HG03354 (cell line): ENCODE measurements at regions not wholly inside any gene's neighbourhood (a gene's known extent, or its start where the extent isn't known, plus 50 kb on each side); places are given as distances from the start of the nearest gene placed in this dataset.

Experiments used
- ATAC-seq: cut with Tn5 transposase; IDR thresholded peaks from one replicate; pipeline ENCODE4 v1.9.1; 2021; ENCODE audit warnings: mild to moderate bottlenecking; ENCODE audit not compliant: unreplicated experiment, poor library complexity, severe bottlenecking

GRCh38 chr6:77979204-77979603, 326.4 kb downstream of the MEI4 start:
- ATAC-seq = no peak

- ATAC-seq = peak; percentile 82
Observed at GRCh38 chr6:77986380-77987034, 333.7 kb downstream of the MEI4 start.

DNA sequence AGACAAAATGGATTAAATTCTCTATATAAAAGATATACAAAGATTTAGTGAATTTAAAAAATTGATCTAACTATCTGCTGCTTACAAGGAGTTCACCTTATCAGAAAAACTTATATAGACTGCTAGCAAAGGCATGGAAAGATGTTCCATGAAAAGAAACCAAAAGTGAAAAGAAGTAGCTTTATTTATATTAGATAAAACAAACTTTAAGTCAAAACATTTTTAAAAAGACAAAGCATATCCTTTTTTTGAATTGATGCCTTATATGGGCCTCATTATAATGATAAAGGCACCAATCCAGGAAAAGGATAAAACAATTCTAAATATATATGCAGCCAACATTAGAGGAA, 334.2 kb downstream of the MEI4 start:
- peak; percentile 27 for ATAC-seq

DNA sequence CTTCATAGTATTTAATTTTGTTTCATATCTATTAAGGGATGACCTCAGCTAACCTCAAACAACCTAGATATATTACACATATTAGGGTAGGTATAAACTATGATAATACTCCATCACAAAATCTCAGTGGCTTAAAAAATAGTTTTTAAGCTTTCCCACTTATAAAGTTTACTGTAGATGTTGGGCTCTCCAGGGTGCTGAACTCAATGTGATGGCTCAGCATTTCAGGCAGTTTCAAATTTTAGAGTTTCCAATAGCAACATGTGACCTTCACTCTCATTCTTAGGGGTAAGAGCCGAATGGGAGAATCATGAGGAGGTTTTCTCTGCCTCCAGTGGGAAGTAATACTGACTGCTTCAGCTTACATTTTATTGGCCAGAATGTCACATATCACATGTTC, 357.3 kb downstream of the MEI4 start:
- ATAC-seq = no peak

DNA sequence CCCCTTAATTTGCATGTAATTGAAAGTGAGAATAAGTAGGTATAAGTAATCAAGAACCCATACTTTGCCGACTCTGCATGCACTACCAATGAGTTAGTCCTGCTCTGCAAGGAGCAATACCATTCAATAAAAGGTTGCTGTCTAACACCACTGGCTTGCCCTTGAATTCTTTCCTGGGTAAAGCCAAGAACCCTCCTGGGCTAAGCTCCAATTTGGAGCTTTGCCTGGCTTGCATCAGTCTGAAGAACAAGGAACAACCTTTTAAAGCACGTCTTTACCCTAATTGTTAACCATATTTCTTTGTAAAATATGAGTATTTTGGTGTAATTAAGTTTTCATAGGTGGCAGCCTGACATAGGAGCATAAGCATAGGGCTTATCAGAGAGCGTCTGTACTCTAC, 367.7 kb downstream of the MEI4 start:
- no peak for ATAC-seq

- ATAC-seq = no peak
Observed at GRCh38 chr6:78025502-78025901, 372.7 kb downstream of the MEI4 start.

DNA sequence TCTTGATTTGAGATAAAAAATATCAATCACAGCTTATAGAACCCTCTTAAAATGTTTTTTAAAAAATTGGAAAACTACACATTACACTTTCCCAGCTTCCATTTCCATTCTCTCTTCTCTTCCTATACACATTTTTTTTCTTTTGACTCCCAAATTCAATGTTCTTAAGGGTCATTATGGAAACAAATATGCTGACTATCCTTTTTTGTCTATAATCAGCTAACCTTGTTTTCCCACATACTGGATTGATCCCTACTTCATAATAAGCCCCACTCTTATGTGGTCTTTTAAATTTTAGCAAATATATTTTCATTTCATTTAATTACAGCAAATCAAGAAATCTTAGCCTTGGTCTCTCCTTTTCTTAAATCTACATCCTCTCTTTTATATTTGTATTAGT, 378.4 kb downstream of the MEI4 start:
- ATAC-seq = no peak

DNA sequence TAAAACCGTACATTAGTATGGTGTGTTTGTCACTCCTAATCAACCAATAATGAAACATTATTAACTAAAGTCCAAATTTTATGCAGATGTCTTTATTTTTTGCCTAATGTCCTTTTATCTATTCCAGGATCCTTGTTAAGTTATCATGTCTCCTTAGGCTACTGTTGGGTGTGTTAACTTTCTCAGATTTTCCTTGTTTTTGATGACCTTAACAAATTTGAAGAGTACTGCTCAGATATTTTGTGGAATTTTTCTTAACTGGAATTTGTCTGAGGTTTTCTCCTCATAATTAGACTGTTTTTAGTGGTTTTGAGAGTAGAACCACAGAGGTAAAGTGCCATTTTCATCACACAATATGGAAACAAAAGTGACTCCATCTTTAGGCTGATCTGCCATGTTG, 406.3 kb downstream of the MEI4 start:
- ATAC-seq = no peak

GRCh38 chr6:78062993-78063392, 410.2 kb downstream of the MEI4 start:
- no peak for ATAC-seq

- no peak for ATAC-seq
Observed at GRCh38 chr6:78076371-78076770, 423.5 kb downstream of the MEI4 start.

DNA sequence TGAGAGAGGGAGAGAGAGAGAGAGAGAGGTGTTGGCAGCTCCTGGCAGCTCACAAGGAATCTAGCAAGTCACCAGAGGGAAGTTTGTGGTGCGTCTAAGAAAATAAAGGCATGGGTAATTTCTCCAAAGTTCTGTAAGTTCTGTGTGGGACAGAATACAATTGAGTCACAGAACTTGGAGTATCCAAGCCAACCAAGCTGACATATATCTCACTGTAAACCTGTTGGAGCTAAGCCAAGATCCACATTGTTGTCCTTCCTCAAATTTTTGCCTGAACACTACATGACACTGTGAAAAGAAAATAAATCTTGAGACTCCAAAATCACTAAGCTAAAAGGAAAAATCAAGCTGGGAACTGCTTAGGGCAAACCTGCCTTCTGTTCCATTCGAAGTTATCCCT, 436.7 kb downstream of the MEI4 start:
- no peak for ATAC-seq

GRCh38 chr6:78093906-78094305, 441.1 kb downstream of the MEI4 start:
- no peak for ATAC-seq

GRCh38 chr6:78101387-78101786, 448.5 kb downstream of the MEI4 start:
- ATAC-seq = no peak

GRCh38 chr6:78110641-78111040, 457.8 kb downstream of the MEI4 start:
- ATAC-seq = no peak

DNA sequence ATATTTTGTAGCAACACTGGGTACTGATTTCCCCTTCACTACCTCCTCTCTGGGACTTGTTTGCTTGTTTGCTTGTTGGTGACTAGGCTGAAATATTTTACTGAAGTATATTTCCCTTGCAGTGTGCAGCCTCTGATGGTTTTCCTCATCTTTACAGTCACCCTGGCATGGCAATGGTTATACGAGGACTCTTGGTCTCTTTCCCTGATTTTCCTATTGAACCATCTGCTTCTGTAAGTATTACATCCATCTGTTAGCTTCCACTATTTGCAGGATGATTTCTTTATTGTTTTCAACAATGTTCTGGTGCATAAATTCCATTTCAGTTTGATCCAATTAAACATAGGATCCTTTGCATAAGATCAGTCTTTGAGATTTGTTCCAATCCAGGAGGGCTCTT, 465.1 kb downstream of the MEI4 start:
- no peak for ATAC-seq

GRCh38 chr6:78131521-78131920, 478.7 kb downstream of the MEI4 start:
- no peak for ATAC-seq

DNA sequence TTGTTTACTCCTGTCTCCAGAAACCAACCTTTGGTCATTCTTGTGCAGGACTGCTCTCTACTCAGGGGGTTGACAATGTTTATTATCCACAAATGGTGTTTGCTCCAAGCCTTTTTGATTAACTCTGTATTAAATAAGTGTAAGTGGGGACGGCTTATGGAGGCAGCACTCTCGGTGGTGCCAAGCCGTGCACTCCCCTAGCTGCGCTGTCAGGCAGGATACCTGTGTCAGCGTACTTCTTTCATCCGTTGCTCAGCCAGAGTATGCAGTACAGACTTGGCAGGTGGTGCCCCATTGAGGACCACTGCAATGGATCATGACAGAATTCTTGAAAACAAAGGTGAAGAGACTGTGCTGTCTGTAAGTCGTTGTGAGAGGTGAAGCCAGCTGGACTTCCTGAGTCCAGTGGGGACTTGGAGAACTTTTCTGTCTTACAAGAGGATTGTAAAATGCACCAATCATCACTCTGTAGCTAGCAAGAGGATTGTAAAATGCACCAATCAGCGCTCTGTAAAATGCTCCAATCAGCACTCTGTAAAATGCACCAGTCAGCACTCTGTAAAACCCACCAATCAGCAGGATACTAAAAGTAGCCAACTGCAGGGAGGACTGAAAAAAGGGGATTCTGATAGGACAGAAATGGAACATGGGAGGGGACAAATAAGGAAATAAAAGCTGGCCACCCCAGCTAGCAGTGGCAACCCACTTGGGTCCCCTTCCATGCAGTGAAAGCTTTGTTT, 480.0 kb downstream of the MEI4 start:
- no peak for ATAC-seq

GRCh38 chr6:78150425-78150824, 497.6 kb downstream of the MEI4 start:
- no peak for ATAC-seq

- no peak for ATAC-seq
Observed at GRCh38 chr6:78153976-78154375, 501.1 kb downstream of the MEI4 start.

DNA sequence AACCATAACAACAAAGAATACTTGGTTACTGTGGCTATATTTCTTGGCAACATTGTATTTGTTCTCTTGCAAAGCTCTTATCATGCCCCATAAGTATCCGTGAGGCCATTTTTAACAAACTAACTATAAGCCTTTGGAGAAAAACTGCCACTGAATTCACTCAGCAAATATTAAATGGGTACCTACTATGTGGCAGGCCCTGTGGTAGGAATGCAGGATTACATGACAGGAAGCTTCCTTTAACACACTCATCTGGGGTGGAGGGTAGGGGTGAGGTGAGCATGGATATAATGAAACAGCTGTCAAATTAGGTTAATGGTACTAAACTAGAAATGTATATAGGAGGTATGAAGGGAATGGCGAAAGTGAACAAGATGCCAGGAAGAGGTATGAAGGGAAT, 504.8 kb downstream of the MEI4 start:
- ATAC-seq = no peak

DNA sequence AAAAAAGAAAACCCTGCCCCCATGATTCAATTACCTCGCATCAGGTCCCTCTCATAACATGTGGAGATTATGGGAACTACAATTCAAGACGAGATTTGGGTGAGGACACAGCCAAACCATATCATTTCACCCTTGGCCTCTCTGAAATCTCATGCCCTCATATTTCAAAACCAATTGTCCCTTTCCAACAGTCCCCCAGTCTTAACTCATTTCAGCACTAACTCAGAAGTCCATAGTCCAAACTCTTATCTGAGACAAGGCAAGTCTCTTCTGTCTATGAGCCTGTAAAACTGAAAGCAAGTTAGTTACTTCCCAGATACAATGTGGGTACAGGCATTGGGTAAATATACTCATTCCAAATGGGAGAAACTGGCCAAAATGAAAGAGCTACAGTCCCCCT, 536.1 kb downstream of the MEI4 start:
- ATAC-seq = no peak

GRCh38 chr6:78192057-78192456, 539.2 kb downstream of the MEI4 start:
- no peak for ATAC-seq
